ENCODE measurements at regions not wholly inside any gene's neighbourhood (a gene's known extent, or its start where the extent isn't known, plus 50 kb on each side); places are given as distances from the start of the nearest gene placed in this dataset.
"Not testable (repeated sequence)": the region's sequence is repeated elsewhere in the genome, so short reads cannot be mapped to it uniquely, and the experiment has no call there.

GRCh38 chr9:135295551-135296300 lies 183.9 kb upstream of the PPP1R26 start:
- no peak for DNase-seq (ENCODE audit: low read depth)

GRCh38 chr9:135296735-135297455 lies 182.7 kb upstream of the PPP1R26 start:
- no peak for DNase-seq (ENCODE audit: low read depth)

GRCh38 chr9:135297456-135298075 lies 182.0 kb upstream of the PPP1R26 start:
- no peak for DNase-seq (ENCODE audit: low read depth)

- no peak for DNase-seq (ENCODE audit: low read depth)
Measured at GRCh38 chr9:135299239-135299590, 180.4 kb upstream of the PPP1R26 start.

GRCh38 chr9:135299651-135300345 lies 179.8 kb upstream of the PPP1R26 start:
- DNase-seq (ENCODE audit: low read depth) = no peak

- no peak for DNase-seq (ENCODE audit: low read depth)
Measured at GRCh38 chr9:135300346-135301141, 179.0 kb upstream of the PPP1R26 start.

GRCh38 chr9:135301271-135302263 lies 178.0 kb upstream of the PPP1R26 start:
- no peak for DNase-seq (ENCODE audit: low read depth)

- DNase-seq (ENCODE audit: low read depth) = no peak
Measured at GRCh38 chr9:135302329-135303279, 177.0 kb upstream of the PPP1R26 start.

GRCh38 chr9:135303280-135303647 lies 176.3 kb upstream of the PPP1R26 start:
- DNase-seq (ENCODE audit: low read depth) = no peak

GRCh38 chr9:135303865-135304499 lies 175.6 kb upstream of the PPP1R26 start:
- DNase-seq (ENCODE audit: low read depth) = no peak

- no peak for DNase-seq (ENCODE audit: low read depth)
Measured at GRCh38 chr9:135304886-135305285, 174.7 kb upstream of the PPP1R26 start.

GRCh38 chr9:135305546-135306180 lies 173.9 kb upstream of the PPP1R26 start:
- no peak for DNase-seq (ENCODE audit: low read depth)

- DNase-seq (ENCODE audit: low read depth) = no peak
Measured at GRCh38 chr9:135306699-135307098, 172.9 kb upstream of the PPP1R26 start.

- DNase-seq (ENCODE audit: low read depth) = no peak
Measured at GRCh38 chr9:135307300-135307699, 172.3 kb upstream of the PPP1R26 start.

GRCh38 chr9:135307919-135308318 lies 171.7 kb upstream of the PPP1R26 start:
- DNase-seq (ENCODE audit: low read depth) = not testable (repeated sequence)

- DNase-seq (ENCODE audit: low read depth) = no peak
Measured at GRCh38 chr9:135308821-135309762, 170.5 kb upstream of the PPP1R26 start.

- DNase-seq (ENCODE audit: low read depth) = no peak
Measured at GRCh38 chr9:135309763-135310125, 169.8 kb upstream of the PPP1R26 start.

Data from activated T-cell treated with anti-CD3 and anti-CD28 coated beads for 48 hours (primary cell).